ENCODE measurements at regions not wholly inside any gene's neighbourhood (a gene's known extent, or its start where the extent isn't known, plus 50 kb on each side); places are given as distances from the start of the nearest gene placed in this dataset.

DNA sequence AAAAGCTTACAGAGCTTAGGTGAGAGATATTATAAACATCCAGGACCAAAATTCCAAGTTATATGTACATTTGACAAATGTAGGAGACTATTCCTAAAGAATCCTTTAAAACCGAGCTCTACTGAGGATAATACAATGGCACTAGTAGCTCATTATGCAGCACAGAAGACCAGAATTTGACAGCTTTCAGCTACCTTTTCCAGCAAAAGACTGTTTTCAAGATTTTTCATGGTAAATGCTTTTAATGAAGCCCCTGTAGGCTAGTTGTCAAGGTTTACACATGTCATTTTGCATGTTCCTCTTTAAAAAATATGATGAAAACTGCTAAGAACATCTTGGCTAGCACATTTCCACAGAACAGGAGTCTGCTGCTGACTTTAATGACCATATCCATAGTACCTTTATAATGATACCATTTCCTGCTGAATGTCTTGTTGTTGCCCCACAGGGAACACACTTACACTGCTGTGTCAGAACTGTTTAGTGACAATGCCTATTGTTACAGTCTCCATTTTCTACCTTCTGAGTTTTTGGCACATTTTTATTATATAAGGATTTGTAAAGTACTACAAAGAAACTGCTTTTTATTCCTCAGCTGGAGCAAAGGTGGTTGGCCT, 1382.3 kb downstream of the RAPGEF2 start:
- in situ Hi-C loops (cut with HindIII; ENCODE audit: low sequenced_read_pairs): no loop called here
- no peak overlapping the region for H3K4me3 ChIP-seq (ENCODE audit: low read depth, low read length)
- no peak for DNase-seq (ENCODE audit: low read depth)

DNA sequence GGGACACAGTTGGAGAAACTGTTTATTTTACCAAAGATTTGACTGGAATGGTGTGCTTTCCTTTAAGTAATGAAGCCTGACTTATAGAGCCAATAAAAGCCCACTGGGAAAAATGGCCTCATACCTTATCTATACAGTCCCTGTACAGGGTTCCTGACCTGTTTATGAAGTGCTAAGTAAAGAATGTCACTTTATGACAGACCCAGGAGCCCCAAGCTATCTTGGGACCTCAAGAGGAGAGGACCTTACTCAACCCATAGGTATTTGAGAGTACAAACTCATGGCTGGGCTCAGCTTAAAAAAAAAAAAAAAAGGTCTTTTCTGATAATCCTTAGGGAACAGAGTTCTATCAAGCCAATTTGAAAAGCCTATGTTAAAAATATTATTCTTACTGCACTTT, 1389.3 kb downstream of the RAPGEF2 start:
- H3K4me3 ChIP-seq (ENCODE audit: low read depth, low read length): no peak overlapping the region
- in situ Hi-C loops (cut with HindIII; ENCODE audit: low sequenced_read_pairs): no loop called here
- TF ChIP-seq, protein P1, sequence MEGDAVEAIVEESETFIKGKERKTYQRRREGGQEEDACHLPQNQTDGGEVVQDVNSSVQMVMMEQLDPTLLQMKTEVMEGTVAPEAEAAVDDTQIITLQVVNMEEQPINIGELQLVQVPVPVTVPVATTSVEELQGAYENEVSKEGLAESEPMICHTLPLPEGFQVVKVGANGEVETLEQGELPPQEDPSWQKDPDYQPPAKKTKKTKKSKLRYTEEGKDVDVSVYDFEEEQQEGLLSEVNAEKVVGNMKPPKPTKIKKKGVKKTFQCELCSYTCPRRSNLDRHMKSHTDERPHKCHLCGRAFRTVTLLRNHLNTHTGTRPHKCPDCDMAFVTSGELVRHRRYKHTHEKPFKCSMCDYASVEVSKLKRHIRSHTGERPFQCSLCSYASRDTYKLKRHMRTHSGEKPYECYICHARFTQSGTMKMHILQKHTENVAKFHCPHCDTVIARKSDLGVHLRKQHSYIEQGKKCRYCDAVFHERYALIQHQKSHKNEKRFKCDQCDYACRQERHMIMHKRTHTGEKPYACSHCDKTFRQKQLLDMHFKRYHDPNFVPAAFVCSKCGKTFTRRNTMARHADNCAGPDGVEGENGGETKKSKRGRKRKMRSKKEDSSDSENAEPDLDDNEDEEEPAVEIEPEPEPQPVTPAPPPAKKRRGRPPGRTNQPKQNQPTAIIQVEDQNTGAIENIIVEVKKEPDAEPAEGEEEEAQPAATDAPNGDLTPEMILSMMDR (IDR thresholded peaks at IDR 0.05; ENCODE audit: low read depth, low read length, missing control alignments): no peak
- DNase-seq (ENCODE audit: low read depth): no peak

More for the DNA sequence above, 1382.3 kb downstream of the RAPGEF2 start:
- TF ChIP-seq, protein P1 (IDR thresholded peaks at IDR 0.05; ENCODE audit: low read depth, low read length, missing control alignments): no peak

DNA sequence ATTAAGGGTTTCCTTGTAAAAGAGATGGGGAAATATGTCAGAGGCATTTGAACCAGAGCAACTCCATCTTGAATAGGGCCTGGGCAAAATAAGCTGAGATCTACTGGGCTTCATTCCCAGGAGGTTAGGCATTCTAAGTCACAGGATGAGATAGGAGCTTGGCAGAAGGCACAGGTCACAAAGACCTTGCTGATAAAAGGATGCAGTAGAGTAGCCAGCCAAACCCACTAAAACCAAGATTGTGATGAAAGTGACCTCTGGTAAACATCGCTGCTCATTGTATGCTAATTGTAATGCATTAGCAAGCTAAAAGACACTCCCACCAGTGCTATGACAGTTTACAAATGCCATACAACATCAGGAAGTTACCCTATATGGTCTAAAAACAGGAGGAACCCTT, 1390.3 kb downstream of the RAPGEF2 start:
- in situ Hi-C loops (cut with HindIII; ENCODE audit: low sequenced_read_pairs): no loop called here
- H3K4me3 ChIP-seq (ENCODE audit: low read depth, low read length): no peak overlapping the region
- DNase-seq (ENCODE audit: low read depth): no peak
- TF ChIP-seq, protein P1 (IDR thresholded peaks at IDR 0.05; ENCODE audit: low read depth, low read length, missing control alignments): no peak

DNA sequence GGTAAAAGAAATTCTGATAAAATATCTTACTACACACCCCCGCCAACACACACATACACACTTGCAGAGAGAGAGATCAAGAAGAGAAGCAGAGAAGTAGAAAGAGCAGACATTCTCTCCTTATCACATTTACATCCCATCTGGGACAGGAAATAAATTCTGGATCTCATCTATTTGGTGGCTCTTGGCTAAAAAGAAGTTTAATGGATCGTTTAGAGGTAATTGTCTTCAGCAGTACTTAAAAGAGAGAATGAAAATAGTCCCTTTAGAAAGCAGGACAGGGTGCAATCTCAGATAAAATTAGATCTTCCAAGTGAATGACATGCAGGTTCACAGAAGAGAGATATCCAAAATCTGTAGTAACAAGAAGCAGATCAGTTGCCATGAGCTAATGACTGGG, 1392.5 kb downstream of the RAPGEF2 start:
- H3K4me3 ChIP-seq (ENCODE audit: low read depth, low read length): no peak overlapping the region
- no peak for DNase-seq (ENCODE audit: low read depth)
- in situ Hi-C loops (cut with HindIII; ENCODE audit: low sequenced_read_pairs): no loop called here
- TF ChIP-seq, protein P1 (IDR thresholded peaks at IDR 0.05; ENCODE audit: low read depth, low read length, missing control alignments): no peak

DNA sequence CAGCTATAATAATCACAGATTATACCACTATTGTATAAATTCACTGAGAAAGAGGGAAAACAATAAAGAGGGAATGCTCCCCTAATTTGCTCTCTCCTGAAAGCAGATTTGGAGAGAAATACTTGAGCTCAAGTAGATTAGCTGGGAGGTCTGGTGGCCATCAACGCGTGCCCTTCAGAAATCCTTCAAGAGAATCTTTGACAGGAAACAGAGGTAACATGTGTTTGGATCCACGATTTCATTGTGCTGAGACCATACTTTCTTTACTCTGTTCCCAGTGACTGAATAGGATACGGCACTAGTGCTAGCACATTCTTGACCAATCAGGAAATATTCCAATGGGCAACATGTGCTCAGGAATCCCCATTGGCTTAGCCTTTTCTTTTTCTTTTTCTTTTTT, 1395.3 kb downstream of the RAPGEF2 start:
- in situ Hi-C loops (cut with HindIII; ENCODE audit: low sequenced_read_pairs): no loop called here
- H3K4me3 ChIP-seq (ENCODE audit: low read depth, low read length): no peak overlapping the region
- TF ChIP-seq, protein P1 (IDR thresholded peaks at IDR 0.05; ENCODE audit: low read depth, low read length, missing control alignments): no peak
- DNase-seq (ENCODE audit: low read depth): no peak

DNA sequence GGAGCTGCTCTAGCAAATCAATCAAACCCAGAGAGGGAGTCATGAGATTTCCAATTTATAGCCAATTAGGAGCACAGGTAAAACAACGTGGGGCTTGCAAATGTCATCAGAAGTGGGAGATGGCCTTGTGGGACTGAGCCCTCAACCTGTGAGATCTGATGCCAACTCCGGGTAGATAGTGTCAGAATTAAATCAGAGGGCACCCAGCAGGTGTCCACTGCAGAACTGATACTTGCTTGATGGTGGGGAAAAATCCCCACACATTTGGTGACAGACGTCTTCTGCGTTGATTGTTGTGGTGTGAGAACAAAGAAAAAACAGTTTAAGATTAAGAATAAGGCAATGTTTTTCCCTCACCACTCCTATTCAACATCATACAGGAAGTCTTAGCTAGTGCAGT, 1402.8 kb downstream of the RAPGEF2 start:
- H3K4me3 ChIP-seq (ENCODE audit: low read depth, low read length): no peak overlapping the region
- no peak for DNase-seq (ENCODE audit: low read depth)
- TF ChIP-seq, protein P1 (IDR thresholded peaks at IDR 0.05; ENCODE audit: low read depth, low read length, missing control alignments): no peak
- in situ Hi-C loops (cut with HindIII; ENCODE audit: low sequenced_read_pairs): no loop called here

Measured in astrocyte of the cerebellum (primary cell).